CD14-positive monocyte (primary cell): ENCODE measurements at regions not wholly inside any gene's neighbourhood (a gene's known extent, or its start where the extent isn't known, plus 50 kb on each side); places are given as distances from the start of the nearest gene placed in this dataset.

Experiments used
- DNase-seq, 3 donors: peaks; one replicate each; pipeline ENCODE4 v3.0.0-alpha.2; 2011 to 2022
- H2AFZ ChIP-seq: 2 replicates; pipeline ENCODE4 v1.6.0; 2012; ENCODE audit warnings: mild to moderate bottlenecking, low read depth, low read length, inconsistent platforms; ENCODE audit not compliant: insufficient read depth, poor library complexity, severe bottlenecking
- H3K27ac ChIP-seq, 2 donors: 1 replicate in 1 of 2; 2 replicates in 1 of 2; pipeline ENCODE4 v1.5.1; 2012 to 2013; ENCODE audit warnings: low read length in 2 of 2, control low read depth in 1 of 2, inconsistent platforms in 1 of 2, low read depth in 1 of 2, mild to moderate bottlenecking in 1 of 2
- H3K27me3 ChIP-seq, 2 donors: one replicate each; pipeline versions ENCODE4 v1.6.0 to v1.6.1; 2011 to 2013; ENCODE audit warnings: low read length in 2 of 2; ENCODE audit not compliant: control insufficient read depth in 2 of 2, insufficient read depth in 2 of 2
- H3K36me3 ChIP-seq, 2 donors: replicated peaks in 1 of 2; 1 replicate in 1 of 2; 2 replicates in 1 of 2; pipeline versions ENCODE4 v1.5.1 to v1.6.1; 2012 to 2013; ENCODE audit warnings: low read length in 2 of 2, control low read depth in 1 of 2, inconsistent platforms in 1 of 2, mild to moderate bottlenecking in 1 of 2; ENCODE audit not compliant: insufficient read depth in 2 of 2, control insufficient read depth in 1 of 2
- H3K4me1 ChIP-seq, 2 donors: 1 replicate in 1 of 2; 2 replicates in 1 of 2; pipeline versions ENCODE4 v1.5.1 to v1.6.1; 2012 to 2013; ENCODE audit warnings: low read length in 2 of 2, control low read depth in 1 of 2, inconsistent platforms in 1 of 2, mild to moderate bottlenecking in 1 of 2, moderate library complexity in 1 of 2; ENCODE audit not compliant: insufficient read depth in 2 of 2, control insufficient read depth in 1 of 2
- H3K4me2 ChIP-seq: replicated peaks from 2 replicates; pipeline ENCODE3; 2012; ENCODE audit warnings: low read length, moderate library complexity, mild to moderate bottlenecking; ENCODE audit not compliant: poor library complexity, severe bottlenecking; ENCODE audit errors: extremely low read depth
- H3K4me3 ChIP-seq, 3 experiments: fragments of 200-600 bp in 1 of 3; sonication (generic) in 1 of 3; replicated peaks in 1 of 3; 1 replicate in 2 of 3; 2 replicates in 1 of 3; pipeline ENCODE4 v1.5.1; 2011 to 2013; ENCODE audit warnings: low read length in 3 of 3, mild to moderate bottlenecking in 3 of 3, control low read depth in 2 of 3, low read depth in 2 of 3, inconsistent platforms in 1 of 3, moderate library complexity in 1 of 3
- H3K79me2 ChIP-seq: 2 replicates; pipeline ENCODE4 v1.6.0; 2012; ENCODE audit warnings: mild to moderate bottlenecking, control low read depth, inconsistent platforms, low read length, moderate library complexity; ENCODE audit not compliant: insufficient read depth
- H3K9ac ChIP-seq: 2 replicates; pipeline ENCODE4 v1.6.0; 2017; ENCODE audit warnings: low read length, mild to moderate bottlenecking; ENCODE audit not compliant: insufficient read depth, poor library complexity, severe bottlenecking
- H3K9me3 ChIP-seq, 2 donors: replicated peaks in 1 of 2; 1 replicate in 1 of 2; 2 replicates in 1 of 2; pipeline versions ENCODE4 v1.5.1 to v1.6.1; 2012 to 2013; ENCODE audit warnings: low read length in 2 of 2, control low read depth in 1 of 2; ENCODE audit not compliant: control insufficient read depth in 1 of 2, insufficient read depth in 1 of 2
- H4K20me1 ChIP-seq: 2 replicates; pipeline ENCODE4 v1.6.0; 2012; ENCODE audit warnings: mild to moderate bottlenecking, low read length, control low read depth, moderate library complexity; ENCODE audit not compliant: insufficient read depth
- H3K27ac Mint-ChIP-seq, 7 donors: one replicate each; pipeline ENCODE4 v1.8.0; 2020; ENCODE audit warnings: mild to moderate bottlenecking in 7 of 7, mixed read lengths in 7 of 7, moderate library complexity in 6 of 7, inconsistent platforms in 2 of 7
- H3K27me3 Mint-ChIP-seq, 3 donors: one replicate each; pipeline ENCODE4 v1.8.0; 2021 to 2022; ENCODE audit warnings: low read depth in 3 of 3, mild to moderate bottlenecking in 3 of 3, mixed read lengths in 3 of 3, moderate library complexity in 3 of 3, inconsistent platforms in 1 of 3
- H3K36me3 Mint-ChIP-seq, 2 donors: one replicate each; pipeline ENCODE4 v1.8.0; 2020; ENCODE audit warnings: mixed read lengths in 2 of 2, inconsistent platforms in 1 of 2, mild to moderate bottlenecking in 1 of 2
- H3K4me1 Mint-ChIP-seq: one replicate; pipeline ENCODE4 v1.8.0; 2020; ENCODE audit warnings: mild to moderate bottlenecking, mixed read lengths
- H3K4me3 Mint-ChIP-seq, 2 donors: one replicate each; pipeline ENCODE4 v1.8.0; 2020; ENCODE audit warnings: mild to moderate bottlenecking in 2 of 2, mixed read lengths in 2 of 2, moderate library complexity in 1 of 2
- H3K9me3 Mint-ChIP-seq, 7 donors: one replicate each; pipeline ENCODE4 v1.8.0; 2020 to 2022; ENCODE audit warnings: mixed read lengths in 7 of 7, mild to moderate bottlenecking in 6 of 7, moderate library complexity in 6 of 7, inconsistent platforms in 2 of 7
- CTCF ChIP-seq: fragments of 200-600 bp; IDR thresholded peaks from one replicate; pipeline ENCODE4 v1.8.0; 2022; ENCODE audit warnings: antibody characterized with exemption, mild to moderate bottlenecking
- WGBS: methylation state at CpG from one replicate; pipeline ENCODE4 v1.1.5; 2013; ENCODE audit warnings: missing lambda C conversion rate; ENCODE audit not compliant: insufficient coverage; 5-methylcytosine and 5-hydroxymethylcytosine counted together
- intact Hi-C, 2 donors: fragments of 100-400 bp; cut with micrococcal nuclease; formaldehyde crosslinking; loops; one replicate each; pipeline versions ENCODE4 v1.15.0 to v1.15.1; 2023

GRCh38 chr12:92224685-92225331 is 79.2 kb upstream of the BTG1 start:
- Mint-ChIP-seq H3K36me3 (peaks cover 0 to 6% of the 10 kb centered on the region in 2 donors), H3K27me3 (peaks cover 0 to 4% (median 0%) of the 10 kb centered on the region in 3 donors), H3K4me3 (no peak overlapping the region), H3K4me1 (peaks cover 19% of the 10 kb centered on the region), H3K27ac (peak overlapping the region in 1 of 7 donors; percentile 60), H3K9me3 (peaks cover 0 to 3% (median 0%) of the 10 kb centered on the region in 7 donors)
- Histone ChIP-seq H3K36me3 (no peaks in the 10 kb centered on the region), H3K9me3 (no peaks in the 10 kb centered on the region), H3K27me3 (no peaks in the 10 kb centered on the region), H4K20me1 (no peaks in the 10 kb centered on the region), H2AFZ (no peak overlapping the region), H3K4me2 (no peak overlapping the region), H3K9ac (no peak overlapping the region), H3K4me3 (no peak overlapping the region), H3K27ac (no peak overlapping the region), H3K4me1 (peaks cover 0 to 4% of the 10 kb centered on the region in 2 donors), H3K79me2 (no peaks in the 10 kb centered on the region)
- DNase-seq = no peak
- intact Hi-C loops = no loop called here
- WGBS = 100% methylated on average over 2 of the region's 6 CpGs
- no peak for TF ChIP-seq CTCF

GRCh38 chr12:92223481-92223880 is 77.8 kb upstream of the BTG1 start:
- H3K79me2 ChIP-seq = no peaks in the 10 kb centered on the region
- H3K27me3 ChIP-seq = no peaks in the 10 kb centered on the region
- H3K36me3 Mint-ChIP-seq = peaks cover 4 to 6% of the 10 kb centered on the region in 2 donors
- no CpG with 5 or more reads among the region's 1 CpG for WGBS
- H3K9me3 Mint-ChIP-seq = peaks cover 0 to 7% (median 0%) of the 10 kb centered on the region in 7 donors
- intact Hi-C loops = no loop called here
- H2AFZ ChIP-seq = no peak overlapping the region
- TF ChIP-seq CTCF = no peak
- peaks cover 11 to 12% of the 10 kb centered on the region in 2 donors for H3K4me1 ChIP-seq
- no peak overlapping the region for H3K27ac ChIP-seq
- peaks cover 24% of the 10 kb centered on the region for H3K4me1 Mint-ChIP-seq
- no peaks in the 10 kb centered on the region for H4K20me1 ChIP-seq
- H3K27ac Mint-ChIP-seq = no peak overlapping the region
- no peak overlapping the region for H3K4me3 Mint-ChIP-seq
- H3K9me3 ChIP-seq = no peaks in the 10 kb centered on the region
- H3K9ac ChIP-seq = no peak overlapping the region
- no peaks in the 10 kb centered on the region for H3K36me3 ChIP-seq
- H3K27me3 Mint-ChIP-seq = peaks cover 0 to 4% (median 0%) of the 10 kb centered on the region in 3 donors
- H3K4me3 ChIP-seq = no peak overlapping the region
- H3K4me2 ChIP-seq = no peak overlapping the region
- DNase-seq = no peak
